ENCODE measurements at regions not wholly inside any gene's neighbourhood (a gene's known extent, or its start where the extent isn't known, plus 50 kb on each side); places are given as distances from the start of the nearest gene placed in this dataset.
"Not testable (repeated sequence)": the region's sequence is repeated elsewhere in the genome, so short reads cannot be mapped to it uniquely, and the experiment has no call there.

GRCh38 chr6:86681140-86681539, 256.2 kb upstream of the HTR1E start:
- intact Hi-C loops (cut with DNase I): not testable (repeated sequence)

GRCh38 chr6:86672125-86672524, 265.2 kb upstream of the HTR1E start:
- DNase-seq; intact Hi-C loops (cut with DNase I): not testable (repeated sequence)

More at GRCh38 chr6:86681140-86681539, 256.2 kb upstream of the HTR1E start:
- not testable (repeated sequence) for DNase-seq

- intact Hi-C loops (cut with DNase I): no loop called here
- DNase-seq: no peak
Measured at GRCh38 chr6:86657192-86657591, 280.1 kb upstream of the HTR1E start.

- intact Hi-C loops (cut with DNase I): no loop called here
- DNase-seq: no peak
Measured at GRCh38 chr6:86629123-86629522, 308.2 kb upstream of the HTR1E start.

- intact Hi-C loops (cut with DNase I): no loop called here
- no peak for DNase-seq
Measured at GRCh38 chr6:86619428-86619827, 317.9 kb upstream of the HTR1E start.

- intact Hi-C loops (cut with DNase I): no loop called here
- DNase-seq: no peak
Measured at GRCh38 chr6:86615299-86615698, 322.0 kb upstream of the HTR1E start.

GRCh38 chr6:86609549-86610388, 327.6 kb upstream of the HTR1E start:
- no peak for DNase-seq
- intact Hi-C loops (cut with DNase I): no loop called here

GRCh38 chr6:86603364-86603763, 334.0 kb upstream of the HTR1E start:
- DNase-seq; intact Hi-C loops (cut with DNase I): not testable (repeated sequence)

GRCh38 chr6:86602093-86602492, 335.2 kb upstream of the HTR1E start:
- intact Hi-C loops (cut with DNase I); DNase-seq: not testable (repeated sequence)

GRCh38 chr6:86598969-86599368, 338.4 kb upstream of the HTR1E start:
- intact Hi-C loops (cut with DNase I); DNase-seq: not testable (repeated sequence)

- intact Hi-C loops (cut with DNase I): no loop called here
- no peak for DNase-seq
Measured at GRCh38 chr6:86595641-86596040, 341.7 kb upstream of the HTR1E start.

GRCh38 chr6:86586195-86586594, 351.1 kb upstream of the HTR1E start:
- intact Hi-C loops (cut with DNase I): no loop called here

GRCh38 chr6:86581833-86582232, 355.5 kb upstream of the HTR1E start:
- intact Hi-C loops (cut with DNase I): no loop called here
- DNase-seq: peak in 9 of 42 donors; percentile 0 to 47 (median 8)

More at GRCh38 chr6:86586195-86586594, 351.1 kb upstream of the HTR1E start:
- no peak for DNase-seq

GRCh38 chr6:86563197-86563596, 374.1 kb upstream of the HTR1E start:
- intact Hi-C loops (cut with DNase I): no loop called here

GRCh38 chr6:86558318-86558717, 379.0 kb upstream of the HTR1E start:
- DNase-seq: no peak
- intact Hi-C loops (cut with DNase I): no loop called here

More at GRCh38 chr6:86563197-86563596, 374.1 kb upstream of the HTR1E start:
- no peak for DNase-seq

GRCh38 chr6:86537292-86537861, 400.0 kb upstream of the HTR1E start:
- intact Hi-C loops (cut with DNase I): no loop called here
- DNase-seq: peak in 31 of 42 donors; percentile 2 to 72 (median 32)

- DNase-seq: no peak
- intact Hi-C loops (cut with DNase I): no loop called here
Measured at GRCh38 chr6:86536121-86536520, 401.2 kb upstream of the HTR1E start.

- intact Hi-C loops (cut with DNase I): no loop called here
- no peak for DNase-seq
Measured at GRCh38 chr6:86535100-86535499, 402.2 kb upstream of the HTR1E start.

GRCh38 chr6:86529635-86530034, 407.7 kb upstream of the HTR1E start:
- DNase-seq: no peak
- intact Hi-C loops (cut with DNase I): no loop called here

GRCh38 chr6:86526238-86526637, 411.1 kb upstream of the HTR1E start:
- no peak for DNase-seq
- intact Hi-C loops (cut with DNase I): no loop called here

- no peak for DNase-seq
- intact Hi-C loops (cut with DNase I): no loop called here
Measured at GRCh38 chr6:86516087-86516486, 421.2 kb upstream of the HTR1E start.
